ENCODE measurements at regions not wholly inside any gene's neighbourhood (a gene's known extent, or its start where the extent isn't known, plus 50 kb on each side); places are given as distances from the start of the nearest gene placed in this dataset.
A peak's percentile ranks its signal among the peaks of the same experiment; 100 is the strongest.

GRCh38 chr1:34460193-34460592 is 283.5 kb downstream of the C1orf94 start:
- peak; percentile 26 for TF ChIP-seq CTCF (IDR thresholded peaks at IDR 0.05)
- H3K4me3 ChIP-seq, result no peak overlapping the region
- intact Hi-C loops (cut with DNase I), result loop anchor here in 1 of 2 donors (5.0 kb wide), 1 partner anchor 282 kb away; no protein-coding TSS in a partner anchor
- DNase-seq (peak in 1 of 2 donors; percentile 16), ATAC-seq (no peak)
- H3K36me3 ChIP-seq (ENCODE audit: insufficient read depth in 1 of 2, low read depth in 1 of 2), result no peaks in the 10 kb centered on the region
- no peak overlapping the region for H3K27ac ChIP-seq
- H3K27me3 ChIP-seq (ENCODE audit: insufficient read depth in 3 of 3, low read length in 2 of 3), result peaks cover 0 to under 1% (median 0%) of the 10 kb centered on the region in 3 donors
- WGBS, 3 donors, result 55 to 63% (median 61%) methylated on average over 6 of the region's 6 CpGs
- H3K9me3 ChIP-seq, result no peaks in the 10 kb centered on the region
- no peaks in the 10 kb centered on the region for H3K4me1 ChIP-seq

GRCh38 chr1:34470401-34470800 is 284.4 kb upstream of the GJB5 start:
- ATAC-seq (no peak), DNase-seq (no peak)
- Histone ChIP-seq H3K27ac (no peak overlapping the region), H3K4me3 (no peak overlapping the region), H3K9me3 (no peaks in the 10 kb centered on the region), H3K27me3 (ENCODE audit: insufficient read depth in 3 of 3, low read length in 2 of 3) (peaks cover 0 to 3% (median 0%) of the 10 kb centered on the region in 3 donors), H3K36me3 (ENCODE audit: insufficient read depth in 1 of 2, low read depth in 1 of 2) (no peaks in the 10 kb centered on the region), H3K4me1 (no peaks in the 10 kb centered on the region)
- intact Hi-C loops (cut with DNase I), result no loop called here
- 12 to 17% (median 15%) methylated on average over 6 of the region's 6 CpGs for WGBS, 3 donors
- no peak for TF ChIP-seq CTCF (IDR thresholded peaks at IDR 0.05)

DNA sequence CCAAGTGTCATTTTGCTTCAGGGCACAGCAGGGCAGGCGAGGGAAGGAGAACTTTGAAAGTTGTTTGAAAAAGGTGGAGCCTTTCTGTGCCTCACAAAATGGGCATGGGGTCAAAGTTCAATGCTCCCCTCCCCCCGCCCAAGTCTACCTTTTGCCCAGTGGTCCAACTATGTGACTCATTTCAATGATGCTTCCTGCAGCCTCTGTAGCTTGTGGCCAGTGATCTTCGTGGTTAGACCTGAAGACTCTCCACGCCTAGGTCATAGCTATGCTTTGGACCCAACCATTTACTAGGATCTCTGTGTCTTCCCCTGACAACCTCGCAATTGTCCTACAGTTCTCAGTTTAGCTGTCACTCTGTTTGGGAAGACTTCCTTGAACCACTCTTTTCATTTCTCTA is 280.3 kb upstream of the GJB5 start:
- no peaks in the 10 kb centered on the region for H3K9me3 ChIP-seq
- H3K4me3 ChIP-seq, result no peak overlapping the region
- ATAC-seq (no peak), DNase-seq (no peak)
- no peaks in the 10 kb centered on the region for H3K4me1 ChIP-seq
- no peaks in the 10 kb centered on the region for H3K36me3 ChIP-seq (ENCODE audit: insufficient read depth in 1 of 2, low read depth in 1 of 2)
- WGBS, 3 donors, result 73 to 84% (median 76%) methylated on average over 4 to 5 of the region's 5 CpGs
- H3K27ac ChIP-seq, result no peak overlapping the region
- intact Hi-C loops (cut with DNase I), result no loop called here
- TF ChIP-seq CTCF (IDR thresholded peaks at IDR 0.05), result no peak
- H3K27me3 ChIP-seq (ENCODE audit: insufficient read depth in 3 of 3, low read length in 2 of 3), result peaks cover 0 to 6% (median 0%) of the 10 kb centered on the region in 3 donors

- Histone ChIP-seq H3K9me3 (no peaks in the 10 kb centered on the region), H3K4me3 (no peak overlapping the region), H3K27me3 (ENCODE audit: insufficient read depth in 3 of 3, low read length in 2 of 3) (peaks cover 0 to 11% (median 0%) of the 10 kb centered on the region in 3 donors), H3K36me3 (ENCODE audit: insufficient read depth in 1 of 2, low read depth in 1 of 2) (no peaks in the 10 kb centered on the region), H3K4me1 (no peaks in the 10 kb centered on the region), H3K27ac (no peak overlapping the region)
- 45 to 66% (median 57%) methylated on average over 3 of the region's 3 CpGs for WGBS, 3 donors
- DNase-seq, result no peak
- no peak for TF ChIP-seq CTCF (IDR thresholded peaks at IDR 0.05)
- intact Hi-C loops (cut with DNase I), result no loop called here
- ATAC-seq, result no peak
Observed at GRCh38 chr1:34476371-34476770, 278.5 kb upstream of the GJB5 start.

DNA sequence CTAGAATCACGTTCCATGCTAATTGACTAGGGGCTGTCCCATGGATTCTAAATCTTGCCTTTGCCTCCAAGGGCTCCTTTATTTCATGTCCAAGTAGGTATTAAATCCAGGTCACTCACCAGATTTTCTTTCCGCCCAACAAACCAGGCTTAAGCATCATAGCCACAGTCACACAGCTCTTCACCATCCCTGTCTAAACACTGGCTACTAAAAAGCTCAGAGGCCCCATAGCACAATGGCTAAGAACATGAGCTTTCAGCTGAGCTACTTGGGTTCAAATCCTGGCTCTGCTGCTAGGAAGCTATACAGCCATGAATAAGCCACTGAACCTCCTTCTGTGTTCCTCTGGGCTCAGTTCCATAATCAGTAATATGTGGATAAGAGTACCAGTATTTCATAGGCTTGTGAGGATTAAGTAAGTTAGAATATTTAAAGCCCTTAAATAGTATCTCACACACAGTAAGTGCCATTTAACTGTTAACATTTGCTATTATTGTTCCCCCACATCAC is 277.2 kb upstream of the GJB5 start:
- no peak for TF ChIP-seq CTCF (IDR thresholded peaks at IDR 0.05)
- ATAC-seq (no peak), DNase-seq (no peak)
- intact Hi-C loops (cut with DNase I), result no loop called here
- Histone ChIP-seq H3K27ac (no peak overlapping the region), H3K27me3 (ENCODE audit: insufficient read depth in 3 of 3, low read length in 2 of 3) (peaks cover 0 to 11% (median 0%) of the 10 kb centered on the region in 3 donors), H3K4me3 (no peak overlapping the region), H3K9me3 (no peaks in the 10 kb centered on the region), H3K4me1 (no peaks in the 10 kb centered on the region), H3K36me3 (ENCODE audit: insufficient read depth in 1 of 2, low read depth in 1 of 2) (no peaks in the 10 kb centered on the region)
- 72 to 78% (median 73%) methylated on average over 2 of the region's 2 CpGs for WGBS, 3 donors
